Hippocampal formation (tissue), 2 donors: ENCODE measurements at regions not wholly inside any gene's neighbourhood (a gene's known extent, or its start where the extent isn't known, plus 50 kb on each side); places are given as distances from the start of the nearest gene placed in this dataset.

Source experiments
- DNase-seq, 2 donors: peaks; one replicate each; lab custom pipeline; 2025; lab: John Stamatoyannopoulos, UW

DNA sequence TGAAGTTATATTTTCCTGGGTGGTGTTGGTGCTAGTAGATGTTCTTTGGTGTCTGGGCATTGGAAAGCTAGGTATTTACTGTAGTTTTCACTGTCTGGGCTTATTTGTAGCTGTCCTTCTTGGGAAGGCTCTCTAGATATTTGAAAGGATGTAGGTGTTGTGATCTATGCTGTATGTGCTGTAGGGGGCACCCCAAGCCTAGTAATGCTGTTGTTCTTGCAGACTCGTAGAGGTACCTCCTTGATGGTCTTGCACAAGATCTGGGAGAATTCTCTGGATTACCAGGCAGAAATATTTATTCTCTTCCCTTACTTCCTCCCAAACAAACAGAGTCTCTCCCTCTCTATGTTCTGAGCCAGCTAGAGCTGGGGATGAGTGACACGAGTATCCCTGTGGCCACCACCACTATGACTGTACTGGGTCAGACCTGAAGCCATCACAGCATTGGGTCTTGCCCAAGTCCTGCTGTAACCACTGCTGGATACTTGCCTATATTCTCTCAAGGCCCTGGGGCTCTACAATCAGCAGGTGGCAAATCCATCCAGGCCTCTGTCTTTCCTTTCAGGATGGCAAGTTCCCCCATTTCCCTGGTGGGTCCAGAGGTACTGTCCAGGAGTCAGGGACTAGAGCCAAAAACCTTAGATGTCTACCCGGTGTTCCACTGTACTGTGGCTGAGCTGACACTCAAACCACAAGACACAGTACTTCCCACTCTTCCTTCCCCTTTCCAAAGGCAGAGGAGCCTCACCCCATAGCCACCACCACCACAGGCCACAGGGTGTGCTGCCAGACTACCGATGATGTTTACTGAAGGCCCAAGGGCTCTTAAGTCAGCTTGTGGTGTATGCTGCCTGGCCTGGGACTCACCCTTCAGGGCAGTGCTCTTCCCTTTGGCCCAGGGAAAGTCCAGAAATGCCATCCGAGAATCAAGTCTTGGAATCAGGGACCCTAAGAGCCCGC lies 195.2 kb upstream of the DPPA4 start:
- peak; percentile 5 to 8 for DNase-seq

DNA sequence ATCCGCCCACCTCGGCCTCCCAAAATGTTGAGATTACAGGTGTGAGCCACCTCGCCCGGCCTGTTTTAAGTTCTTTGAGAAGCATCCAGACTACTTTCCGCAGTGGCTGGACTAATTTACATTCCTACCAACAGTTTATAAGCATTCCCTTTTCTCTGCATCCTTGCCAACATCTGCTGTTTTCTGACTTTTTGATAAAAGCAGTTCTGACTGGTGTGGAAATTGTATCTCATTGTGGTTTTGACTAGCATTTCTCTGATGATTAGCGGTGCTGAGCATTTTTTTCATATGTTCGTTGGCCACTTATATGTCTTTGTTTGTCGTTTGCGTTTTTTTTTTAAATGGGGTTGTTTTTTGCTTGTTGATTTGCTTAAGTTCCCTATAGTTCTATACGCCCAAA lies 208.4 kb upstream of the DPPA4 start:
- DNase-seq = no peak

DNA sequence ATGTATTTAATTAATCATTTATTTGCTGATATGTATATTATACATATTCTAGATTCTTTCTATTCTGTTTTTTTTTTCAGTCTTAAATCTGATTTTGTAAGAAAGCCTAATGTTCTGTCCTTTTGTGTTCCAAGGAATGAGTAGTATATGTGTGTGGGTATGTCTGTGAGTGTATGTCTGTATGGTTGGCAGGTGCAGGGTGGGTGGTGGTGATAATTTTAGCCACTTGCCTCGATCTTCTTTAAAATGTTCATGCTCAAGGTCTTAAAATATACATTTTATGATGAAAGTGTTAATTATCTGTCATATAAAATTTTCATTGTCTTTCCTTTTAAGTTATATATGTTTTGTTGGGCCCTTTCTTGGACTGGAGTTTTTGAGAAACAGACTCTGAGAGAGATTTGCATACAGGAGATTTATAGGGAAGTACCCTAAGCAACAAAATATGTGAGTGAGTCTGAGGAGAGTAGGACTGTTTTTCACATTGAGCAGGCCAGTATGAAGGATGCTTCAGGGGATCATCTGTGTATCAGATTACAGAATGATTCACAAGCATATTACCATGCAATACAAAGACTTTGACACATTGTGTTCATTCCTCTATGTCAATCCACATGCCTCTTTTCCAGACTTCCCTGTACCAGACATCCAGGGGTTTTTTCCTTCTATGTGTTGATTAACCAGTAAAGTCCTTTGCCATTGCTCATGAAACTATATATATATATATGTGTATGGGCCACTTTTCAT lies 211.0 kb upstream of the DPPA4 start:
- DNase-seq = no peak

DNA sequence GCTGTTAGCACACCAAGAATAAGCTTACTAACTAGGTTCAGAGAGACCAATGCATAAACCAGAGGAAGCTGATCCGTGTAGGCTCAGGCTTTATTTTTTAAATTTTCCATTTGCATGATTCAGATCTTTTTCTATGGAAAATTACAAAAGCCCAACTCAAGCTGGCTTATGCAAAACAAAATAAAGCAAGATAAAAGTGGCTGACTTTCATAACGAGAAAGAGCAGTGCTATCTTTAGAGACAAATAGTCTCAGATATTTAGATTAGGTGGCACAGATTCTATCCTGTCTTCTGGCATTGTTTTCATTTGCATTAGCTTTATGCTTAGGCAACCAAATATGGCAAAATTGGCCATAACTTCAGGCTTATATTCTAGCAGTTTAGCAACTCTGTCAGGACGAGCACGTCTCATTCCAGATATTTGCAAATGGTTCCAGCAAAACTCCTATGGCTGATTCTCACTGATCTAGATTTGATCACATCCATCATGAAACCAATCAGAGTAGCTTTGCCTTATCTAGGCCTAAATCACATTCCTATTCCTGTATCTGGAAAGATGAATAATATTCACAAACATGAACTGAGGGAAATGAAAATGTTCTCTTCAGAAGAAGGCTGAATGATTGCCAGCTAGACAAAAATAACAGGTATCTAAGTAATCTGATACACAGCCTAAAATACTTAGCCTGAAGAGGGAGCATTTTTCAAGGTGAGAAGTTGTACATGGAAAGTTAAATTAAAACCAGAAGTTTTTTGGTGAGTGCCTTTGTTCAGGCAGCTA lies 216.4 kb upstream of the DPPA4 start:
- DNase-seq = peak in 1 of 2 donors; percentile 38

DNA sequence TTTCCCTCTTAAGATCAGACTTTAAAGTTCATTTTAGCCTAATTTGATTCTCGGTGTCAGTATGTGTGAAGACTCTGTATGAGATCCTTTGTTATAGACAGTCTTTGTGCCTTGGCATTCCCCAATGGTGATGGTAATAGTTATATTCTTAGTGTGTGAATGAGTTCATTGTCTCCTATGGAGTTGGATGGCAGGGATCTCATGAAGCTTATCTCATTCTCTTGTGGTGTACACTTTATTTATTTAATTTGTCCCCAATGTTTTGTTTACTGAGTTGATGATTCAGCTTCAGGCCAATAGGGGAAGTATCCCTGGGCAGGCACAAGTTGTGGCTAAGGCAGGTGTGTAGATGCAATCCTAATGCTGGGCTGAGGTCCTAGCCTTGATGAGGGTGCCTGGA lies 222.0 kb upstream of the DPPA4 start:
- peak in 1 of 2 donors; percentile 36 for DNase-seq

DNA sequence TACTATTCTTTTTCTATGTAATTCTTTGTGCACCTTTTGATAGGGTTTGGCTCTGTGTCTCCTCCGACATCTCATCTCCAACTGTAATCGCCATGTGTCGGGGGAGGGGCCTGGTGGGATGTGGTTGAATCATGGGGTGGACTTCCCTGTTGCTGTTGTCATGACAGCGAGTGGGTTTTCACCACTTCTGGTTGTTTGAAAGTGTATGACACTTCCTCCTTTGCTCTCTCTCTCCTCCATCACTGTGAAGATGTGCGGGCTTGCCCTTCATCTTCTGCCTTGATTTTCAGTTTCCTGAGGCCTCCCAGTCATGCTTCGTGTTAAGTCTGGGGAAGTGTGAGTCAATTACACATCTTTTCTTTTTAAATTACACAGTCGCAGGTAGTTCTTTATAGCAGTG lies 225.8 kb upstream of the DPPA4 start:
- DNase-seq = no peak

DNA sequence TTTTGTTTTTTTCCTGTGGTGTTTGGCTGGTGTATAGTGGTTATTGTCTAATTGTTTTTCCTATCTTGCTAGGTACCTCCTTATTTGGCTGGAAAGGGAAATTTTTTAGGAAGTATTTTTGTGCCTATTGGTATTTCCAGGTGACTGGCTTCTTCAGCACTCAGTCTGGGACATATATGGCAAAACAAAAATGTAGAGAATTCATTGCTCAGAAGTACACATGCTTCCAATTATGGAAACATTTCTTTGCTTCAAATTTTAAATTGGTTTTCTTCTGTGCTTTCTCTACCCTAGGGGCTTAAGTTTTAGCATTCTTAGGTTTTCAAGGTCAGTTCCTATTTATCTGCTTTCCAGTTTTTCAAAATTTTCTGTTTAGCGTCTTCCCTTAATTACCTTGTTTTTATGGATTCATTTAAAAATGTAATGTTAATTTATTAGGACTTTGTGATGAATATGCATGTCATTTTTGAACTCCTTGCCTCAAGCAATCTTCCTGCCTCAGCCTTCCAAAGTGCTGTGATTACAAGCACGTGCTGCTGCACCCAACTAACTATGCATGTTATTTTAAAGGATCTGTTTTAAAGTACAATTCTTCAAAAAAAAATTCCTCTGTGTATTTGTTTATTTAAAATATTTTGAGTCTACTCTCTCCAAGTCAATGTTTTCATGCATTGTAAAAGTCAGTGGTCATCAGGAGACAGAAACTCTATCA lies 231.9 kb upstream of the DPPA4 start:
- no peak for DNase-seq

DNA sequence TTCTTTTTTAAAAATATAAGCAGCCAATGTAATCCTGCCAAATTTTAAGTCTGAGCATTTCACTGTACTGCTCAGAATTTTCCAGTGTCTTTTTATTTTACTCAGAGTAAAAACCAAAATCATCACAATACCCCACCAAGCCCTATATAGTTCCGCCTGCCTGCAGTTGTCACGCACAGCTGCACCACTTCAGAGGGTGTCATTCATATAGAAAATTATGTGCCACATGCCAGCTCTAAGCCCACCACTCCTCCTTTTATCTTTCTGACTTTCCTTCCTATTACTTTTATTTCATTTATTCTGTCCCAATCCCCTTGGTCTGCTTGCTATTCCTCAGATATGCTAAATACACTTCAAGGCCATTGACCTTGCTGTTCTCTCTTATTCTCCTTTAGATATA lies 233.1 kb upstream of the DPPA4 start:
- no peak for DNase-seq

DNA sequence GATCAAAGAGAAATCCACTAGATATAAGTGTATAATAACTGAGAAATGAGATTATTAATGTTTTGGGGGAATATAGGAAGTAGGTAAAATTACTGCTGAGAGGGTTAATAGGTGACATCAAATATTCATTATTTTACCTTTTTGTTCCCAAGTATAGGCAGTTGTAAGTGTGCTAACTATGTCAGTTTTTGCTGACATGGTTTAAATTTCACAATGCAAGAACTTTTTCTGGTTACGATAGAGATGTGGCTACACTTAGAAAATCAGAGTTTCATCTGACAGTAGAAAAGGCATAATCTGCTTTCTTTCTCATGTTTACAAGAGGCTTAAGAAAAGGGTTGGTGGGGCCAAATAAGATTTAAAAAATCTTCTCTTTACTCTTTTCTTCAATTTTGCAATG lies 235.0 kb upstream of the DPPA4 start:
- no peak for DNase-seq

DNA sequence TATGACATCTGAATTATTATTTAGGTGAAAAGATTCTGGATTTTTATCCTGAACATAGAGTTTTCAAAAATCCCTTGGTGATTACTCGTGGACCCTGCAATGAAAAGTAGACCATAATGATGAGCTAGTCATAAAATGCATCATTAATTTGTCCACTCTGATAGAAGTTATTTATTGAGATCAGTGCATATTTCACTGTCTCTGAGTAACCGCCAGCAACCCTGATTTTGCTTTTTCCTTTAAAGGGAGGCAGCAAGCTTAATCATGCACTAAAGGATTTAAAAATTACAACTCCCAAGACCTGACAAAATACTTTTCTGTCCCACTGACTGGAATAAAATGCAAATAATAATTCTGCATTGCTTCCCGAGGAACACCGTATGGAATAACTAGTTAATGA lies 259.6 kb upstream of the DPPA4 start:
- no peak for DNase-seq

DNA sequence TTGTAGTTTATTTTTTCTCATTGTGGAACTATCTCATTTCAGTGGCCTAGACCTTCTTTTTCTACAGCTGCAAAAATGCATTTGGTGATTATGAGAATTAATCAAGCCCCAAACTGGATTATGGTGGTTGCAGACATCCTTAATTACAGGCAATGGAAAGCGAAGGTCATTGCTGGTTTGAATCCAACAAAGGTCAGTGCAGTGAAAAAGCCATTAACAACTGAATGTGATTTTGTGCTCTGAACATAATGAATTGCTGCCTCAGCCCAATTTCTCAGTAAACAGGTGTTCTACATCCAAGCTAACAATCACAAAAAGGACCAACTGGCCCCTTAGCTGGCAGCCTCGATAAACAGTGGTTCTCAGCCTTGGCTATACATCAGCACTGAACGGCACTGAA lies 260.1 kb upstream of the DPPA4 start:
- no peak for DNase-seq

DNA sequence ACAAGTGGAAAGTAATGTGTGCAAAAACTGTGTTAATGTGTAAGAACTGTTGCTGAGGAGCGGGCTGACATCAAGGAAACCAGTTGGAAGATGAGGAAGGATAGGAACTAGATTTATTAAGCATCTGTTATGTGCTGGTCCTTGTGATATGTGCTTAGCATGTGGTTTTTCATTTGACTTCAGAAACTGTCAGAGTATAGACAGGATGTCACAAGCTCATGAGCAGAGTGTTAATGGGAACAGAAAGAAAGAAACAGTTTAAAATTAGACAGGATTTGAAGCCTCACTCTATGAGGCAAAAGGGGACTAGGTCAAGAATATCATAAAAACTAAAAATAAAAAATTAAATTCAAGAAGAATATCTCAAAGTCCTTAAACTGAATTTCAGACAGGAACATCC lies 270.6 kb upstream of the DPPA4 start:
- DNase-seq = no peak

DNA sequence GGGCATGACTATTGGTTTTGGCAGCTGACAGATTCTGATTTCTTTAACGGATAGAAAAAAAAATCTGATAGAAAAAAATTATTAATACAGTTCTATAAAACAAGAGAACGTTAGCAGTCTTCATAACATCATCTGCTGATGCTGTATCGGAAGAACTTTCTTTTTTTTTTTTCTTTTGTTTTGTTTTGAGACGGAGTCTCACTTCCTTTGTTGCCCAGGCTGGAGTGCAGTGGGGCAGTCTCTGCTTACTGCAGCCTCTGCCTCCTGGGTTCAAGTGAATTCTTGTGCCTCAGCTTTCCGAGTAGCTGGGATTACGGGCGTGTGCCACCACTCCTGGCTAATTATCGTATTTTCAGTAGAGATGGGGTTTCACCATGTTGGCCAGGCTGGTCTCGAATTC lies 271.2 kb upstream of the DPPA4 start:
- DNase-seq = no peak

DNA sequence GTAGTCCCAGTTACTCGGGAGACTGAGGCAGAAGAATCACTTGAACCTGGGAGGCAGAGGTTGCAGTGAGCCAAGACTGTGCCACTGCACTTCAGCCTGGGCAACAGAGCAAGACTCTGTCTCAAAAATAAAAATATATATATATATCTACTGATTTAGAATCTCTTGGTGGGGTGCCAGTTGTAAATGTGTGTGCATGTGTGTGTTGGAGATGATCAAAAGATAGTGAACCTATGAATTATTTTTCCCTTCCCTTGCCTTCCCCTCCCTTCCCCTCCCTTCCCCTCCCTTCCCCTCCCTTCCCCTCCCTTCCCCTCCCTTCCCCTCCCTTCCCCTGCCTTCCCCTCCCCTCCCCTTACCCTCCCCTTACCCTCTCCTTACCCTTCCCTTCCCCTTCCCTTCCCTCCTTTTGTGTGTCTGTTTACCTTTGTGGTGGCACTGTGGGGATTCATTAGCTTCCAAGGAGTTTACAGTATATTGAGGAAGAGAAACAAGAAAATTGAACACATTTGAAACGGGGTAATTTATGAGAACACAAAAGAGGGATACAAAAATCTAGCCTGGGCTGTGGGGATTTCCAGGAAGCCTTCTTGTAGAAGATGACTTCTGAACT lies 281.5 kb upstream of the DPPA4 start:
- DNase-seq = no peak

DNA sequence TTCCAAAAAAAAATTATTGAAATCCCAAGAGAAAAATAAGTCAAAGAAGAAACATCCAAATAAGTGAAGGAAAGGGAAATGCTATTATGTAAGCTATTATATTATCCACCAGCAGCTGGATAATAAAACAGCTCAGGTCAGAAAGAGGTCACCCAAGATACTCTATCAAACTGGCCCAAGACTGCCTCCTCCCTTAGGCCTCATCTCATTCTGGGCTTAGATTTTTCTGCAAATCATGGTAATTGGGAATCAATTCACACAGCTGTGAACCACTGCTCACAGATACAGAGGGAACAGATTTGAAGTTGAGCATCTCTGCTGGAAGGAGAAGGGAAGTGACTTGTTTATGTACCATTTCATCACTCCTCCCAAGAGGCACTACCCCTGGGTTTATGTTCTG lies 294.6 kb upstream of the DPPA4 start:
- no peak for DNase-seq

DNA sequence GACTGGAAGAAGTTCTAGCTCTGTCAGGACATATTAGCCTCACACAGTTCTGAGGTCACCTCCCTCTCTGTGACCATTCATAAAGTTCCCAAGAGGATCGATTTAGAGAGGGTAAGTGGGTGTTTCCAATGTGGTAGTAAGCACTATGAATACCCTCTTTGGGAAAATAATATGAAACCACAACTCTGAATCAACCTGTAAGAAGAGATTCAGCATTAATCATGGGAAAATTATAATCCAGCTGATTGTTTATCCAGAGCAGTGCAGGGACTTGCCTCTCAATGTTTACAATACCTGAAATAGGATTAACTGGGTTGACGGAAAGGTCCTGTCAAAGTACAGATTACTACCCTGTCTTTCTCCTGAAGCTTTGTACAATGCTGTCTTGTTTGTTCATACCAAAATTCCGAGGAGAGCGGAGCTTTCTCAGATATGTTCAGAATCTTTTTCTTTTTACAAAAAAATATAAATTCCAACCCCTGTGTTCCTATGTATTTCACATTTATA lies 302.9 kb upstream of the DPPA4 start:
- DNase-seq = no peak

DNA sequence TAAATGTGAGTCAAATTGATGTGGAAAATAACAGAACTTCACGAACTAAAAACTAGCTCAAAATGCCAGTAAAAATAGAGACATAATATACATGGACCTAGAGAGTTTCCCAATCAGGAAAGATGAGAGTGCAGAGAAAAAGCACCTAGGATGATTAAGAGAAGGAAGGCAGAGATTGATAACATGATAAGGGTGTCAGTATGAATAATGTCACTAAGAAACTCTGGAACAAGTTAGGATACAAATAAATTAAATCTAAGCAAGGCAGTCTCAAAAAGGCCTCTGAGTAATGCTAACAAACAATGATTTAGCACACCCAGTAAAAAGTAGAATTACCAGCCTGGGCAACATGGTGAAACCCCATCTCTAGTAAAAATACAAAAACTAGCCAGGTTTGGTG lies 304.7 kb upstream of the DPPA4 start:
- no peak for DNase-seq

DNA sequence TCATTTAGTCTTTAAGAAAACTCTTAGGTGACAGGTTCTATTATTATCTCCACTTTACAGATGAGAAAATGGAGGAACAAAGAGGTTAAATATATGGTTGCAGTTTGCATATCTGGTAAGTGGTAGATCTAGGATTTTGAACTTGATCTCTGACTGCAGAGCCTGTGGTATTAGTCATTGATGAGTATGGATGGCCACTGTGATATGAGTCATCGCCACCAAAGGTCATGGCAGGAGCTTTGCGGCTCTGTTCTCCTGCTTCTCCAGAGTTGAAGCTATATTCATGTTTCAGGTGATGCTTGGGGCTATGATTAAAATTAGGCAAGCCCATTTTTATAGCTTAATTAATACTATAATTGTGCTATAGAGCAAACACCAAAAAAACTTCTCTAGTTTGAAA lies 306.2 kb upstream of the DPPA4 start:
- no peak for DNase-seq

DNA sequence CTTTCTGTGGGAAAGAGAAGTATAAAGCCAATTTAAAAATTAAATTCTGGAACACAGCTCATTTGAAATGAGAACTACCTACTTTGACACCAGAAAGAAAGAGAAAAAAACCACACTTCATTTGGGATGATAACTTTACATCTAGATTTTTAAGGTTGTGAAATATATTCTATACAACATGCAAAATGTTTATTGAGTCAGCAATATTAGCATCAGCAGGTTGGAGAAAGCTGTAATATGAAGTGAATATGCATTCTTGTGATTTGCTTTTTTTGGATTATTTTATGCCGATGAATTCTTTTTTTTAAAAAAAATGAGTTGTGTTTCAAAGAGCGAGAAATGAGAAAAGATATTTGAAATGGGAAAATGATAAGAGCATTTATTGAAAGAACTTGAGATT lies 307.0 kb upstream of the DPPA4 start:
- DNase-seq = no peak

DNA sequence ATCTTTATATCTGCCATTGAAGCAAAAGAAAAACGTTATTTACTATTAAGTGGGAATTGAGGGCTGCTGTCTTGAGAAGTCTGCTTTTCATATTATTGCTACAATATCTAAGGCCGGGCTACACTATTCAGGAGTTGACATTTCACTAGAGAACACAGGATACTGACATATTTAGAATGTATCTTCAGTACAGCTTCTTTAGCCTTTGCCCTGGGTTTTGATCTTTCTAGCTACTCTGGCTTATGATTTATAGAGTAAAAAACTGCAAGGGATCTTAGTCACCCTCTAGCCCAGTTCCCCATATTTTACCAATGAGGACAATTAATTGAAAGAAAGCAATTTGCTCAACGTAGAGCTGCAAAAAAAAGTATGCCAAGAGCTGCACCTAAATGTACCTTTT lies 307.4 kb upstream of the DPPA4 start:
- DNase-seq = no peak

DNA sequence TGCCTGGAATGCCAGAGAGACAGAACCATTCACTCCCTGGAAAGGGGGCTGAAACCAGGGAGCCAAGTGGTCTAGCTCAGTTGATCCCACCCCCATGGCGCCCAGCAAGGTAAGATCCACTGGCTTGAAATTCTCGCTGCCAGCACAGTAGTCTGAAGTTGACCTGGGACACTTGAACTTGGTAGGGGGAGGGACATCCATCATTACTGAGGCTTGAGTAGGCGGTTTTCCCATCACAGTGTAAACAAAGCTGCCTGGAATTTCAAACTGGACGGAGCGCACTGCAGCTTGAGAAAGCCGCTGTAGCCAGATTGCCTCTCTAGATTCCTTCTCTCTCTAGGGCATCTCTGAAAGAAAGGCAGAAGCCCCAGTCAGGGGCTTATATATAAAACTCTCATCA lies 310.7 kb upstream of the DPPA4 start:
- DNase-seq = no peak
